ENCODE measurements at regions not wholly inside any gene's neighbourhood (a gene's known extent, or its start where the extent isn't known, plus 50 kb on each side); places are given as distances from the start of the nearest gene placed in this dataset.
"Not testable (repeated sequence)": the region's sequence is repeated elsewhere in the genome, so short reads cannot be mapped to it uniquely, and the experiment has no call there.

- no peak for DNase-seq (ENCODE audit: low read depth, low spot score)
Observed at GRCh38 chr3:72279068-72279604, 494.2 kb upstream of the PROK2 start.

DNA sequence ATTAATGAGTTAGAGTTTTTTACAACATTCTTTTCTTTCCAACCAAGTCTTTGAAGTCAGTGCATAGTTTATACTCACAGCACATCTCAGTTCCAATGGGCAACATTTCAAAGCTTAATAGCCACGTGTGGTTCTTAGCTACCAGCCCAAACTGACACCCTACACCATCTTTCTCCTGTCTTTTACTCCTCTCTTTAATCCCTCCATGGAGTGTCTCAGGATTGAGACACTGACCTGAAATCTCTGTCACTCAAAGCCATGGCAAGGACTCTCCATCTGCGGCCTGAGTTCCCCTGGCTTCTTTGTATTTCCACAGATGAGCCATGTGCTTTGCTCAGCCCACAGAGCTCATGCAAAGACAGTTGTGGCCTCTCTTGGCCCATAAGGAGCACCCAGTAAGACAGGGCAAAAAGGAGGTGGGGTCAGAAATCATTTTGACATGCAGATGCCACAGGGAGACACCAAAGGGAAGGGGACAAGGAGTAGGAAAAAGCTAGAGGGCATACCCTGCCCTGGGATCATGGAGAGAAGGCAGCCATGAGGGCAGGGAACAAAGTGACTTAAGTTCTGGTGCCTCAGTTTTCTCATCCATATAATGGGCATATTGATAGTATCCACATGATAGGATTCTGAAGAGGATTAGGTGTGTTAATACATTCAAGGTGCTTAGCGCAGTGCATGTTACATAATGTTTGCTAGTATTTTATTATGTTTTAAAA, 493.6 kb upstream of the PROK2 start:
- DNase-seq (ENCODE audit: low read depth, low spot score), result no peak

DNA sequence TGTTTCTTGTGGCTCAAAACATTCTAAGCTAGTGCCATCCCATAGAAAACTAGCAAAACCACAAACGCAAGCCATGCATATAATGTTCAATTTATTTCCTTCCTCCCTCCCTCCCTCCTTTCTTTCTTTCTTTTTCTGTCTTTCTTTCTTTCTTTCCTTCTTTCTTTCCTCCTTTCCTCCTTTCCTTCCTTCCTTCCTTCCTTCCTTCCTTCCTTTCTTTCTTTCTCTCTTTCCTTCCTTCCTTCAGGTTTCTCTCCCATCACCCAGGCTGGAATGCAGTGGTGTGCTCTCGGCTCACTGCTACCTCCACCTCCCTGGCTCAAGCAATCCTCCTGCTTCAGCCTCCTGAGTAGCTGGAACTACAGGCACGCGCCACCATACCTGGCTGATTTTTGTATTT, 492.8 kb upstream of the PROK2 start:
- DNase-seq (ENCODE audit: low read depth, low spot score), result no peak

DNA sequence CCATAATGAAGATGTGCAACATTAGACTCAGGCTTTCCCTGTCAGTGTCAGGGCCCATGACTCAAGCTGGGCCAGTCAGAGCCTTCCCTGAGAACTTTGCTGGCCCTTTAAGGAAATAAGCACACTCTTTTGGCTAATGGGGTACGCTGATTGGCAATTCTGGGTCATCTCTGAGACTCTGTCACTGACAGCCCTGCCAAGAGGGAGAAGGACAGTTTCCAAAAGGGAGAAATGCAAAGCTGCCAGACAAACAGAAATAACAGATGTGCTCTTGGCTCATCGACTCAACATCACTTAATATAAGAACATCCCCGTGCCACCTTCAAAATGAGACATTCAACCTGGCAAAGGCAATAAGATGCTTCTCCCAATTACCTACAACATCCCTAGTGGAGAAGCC, 491.9 kb upstream of the PROK2 start:
- DNase-seq (ENCODE audit: low read depth, low spot score), result no peak

GRCh38 chr3:72275331-72275751, 490.4 kb upstream of the PROK2 start:
- no peak for DNase-seq (ENCODE audit: low read depth, low spot score)

GRCh38 chr3:72274493-72275330, 489.8 kb upstream of the PROK2 start:
- no peak for DNase-seq (ENCODE audit: low read depth, low spot score)

GRCh38 chr3:72273615-72274014, 488.7 kb upstream of the PROK2 start:
- DNase-seq (ENCODE audit: low read depth, low spot score), result peak; percentile 35

GRCh38 chr3:72272356-72272755, 487.4 kb upstream of the PROK2 start:
- DNase-seq (ENCODE audit: low read depth, low spot score), result no peak

DNA sequence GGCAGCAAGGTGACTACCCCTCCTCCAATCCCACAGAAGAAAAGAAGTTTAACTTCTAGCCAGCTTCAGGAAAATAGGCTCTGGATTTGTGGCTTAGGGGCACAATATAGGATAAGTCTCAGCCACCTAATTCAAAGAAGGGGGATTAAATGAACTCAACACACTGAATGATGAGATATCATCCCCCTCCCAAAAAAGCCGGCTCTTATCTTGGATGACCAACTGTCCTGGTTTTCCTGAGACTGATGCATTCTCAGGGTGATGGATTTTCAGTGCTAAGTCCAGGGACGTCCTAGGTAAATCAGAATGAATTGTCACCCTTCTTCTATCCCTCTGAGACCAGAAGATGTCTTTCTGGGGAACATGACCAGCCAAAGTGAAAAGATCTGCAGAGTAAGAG, 487.0 kb upstream of the PROK2 start:
- DNase-seq (ENCODE audit: low read depth, low spot score), result no peak

DNA sequence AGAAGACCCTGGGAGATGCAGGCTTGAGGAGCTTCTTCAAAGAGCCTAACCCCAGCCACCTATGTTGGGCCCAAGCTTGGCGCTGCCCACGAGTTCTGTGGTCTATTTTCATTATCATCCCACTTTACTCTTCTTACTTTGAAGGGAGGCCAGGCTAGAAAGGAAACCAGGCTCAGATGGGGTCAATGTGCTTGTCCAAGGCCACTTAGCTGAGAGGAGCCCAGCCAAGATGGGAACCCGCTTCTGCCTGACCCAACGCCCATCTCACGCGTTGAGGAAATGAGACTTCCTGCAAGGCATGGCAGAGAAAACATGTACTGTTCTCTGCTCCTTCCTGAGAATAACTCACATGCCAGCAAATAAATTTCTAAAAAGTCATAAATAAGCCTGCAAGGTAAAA, 486.3 kb upstream of the PROK2 start:
- no peak for DNase-seq (ENCODE audit: low read depth, low spot score)

GRCh38 chr3:72270730-72271129, 485.8 kb upstream of the PROK2 start:
- DNase-seq (ENCODE audit: low read depth, low spot score), result no peak

- DNase-seq (ENCODE audit: low read depth, low spot score), result no peak
Observed at GRCh38 chr3:72270072-72270681, 485.2 kb upstream of the PROK2 start.

- no peak for DNase-seq (ENCODE audit: low read depth, low spot score)
Observed at GRCh38 chr3:72269475-72269874, 484.5 kb upstream of the PROK2 start.

DNA sequence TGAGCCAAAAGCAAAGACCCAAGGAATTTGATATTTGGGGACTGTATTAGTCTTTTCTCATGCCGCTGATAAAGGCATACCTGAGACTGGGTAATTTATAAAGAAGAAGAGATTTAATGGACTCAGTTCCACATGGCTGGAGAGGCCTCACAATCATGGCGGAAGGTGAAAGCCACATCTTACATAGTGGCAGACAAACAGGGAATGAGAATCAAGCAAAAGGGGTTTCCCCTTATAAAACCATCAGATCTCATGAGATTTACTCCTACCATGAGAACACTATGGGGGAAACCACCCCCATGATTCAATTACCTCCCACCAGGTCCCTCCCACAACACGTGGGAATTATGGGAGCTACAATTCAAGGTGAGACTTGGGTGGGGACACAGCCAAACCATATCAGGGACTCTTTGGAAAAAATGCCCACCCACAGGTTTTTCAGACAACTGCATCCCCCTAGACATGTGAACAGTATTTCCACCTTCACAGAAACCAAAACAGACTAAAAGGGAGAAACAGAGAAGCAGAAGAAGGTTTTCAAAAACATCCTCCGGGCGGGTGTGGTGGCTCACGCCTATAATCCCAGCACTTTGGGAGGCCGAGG, 482.1 kb upstream of the PROK2 start:
- DNase-seq (ENCODE audit: low read depth, low spot score), result not testable (repeated sequence)

- DNase-seq (ENCODE audit: low read depth, low spot score), result no peak
Observed at GRCh38 chr3:72266016-72266370, 481.0 kb upstream of the PROK2 start.

GRCh38 chr3:72265256-72266015, 480.5 kb upstream of the PROK2 start:
- DNase-seq (ENCODE audit: low read depth, low spot score), result no peak

DNA sequence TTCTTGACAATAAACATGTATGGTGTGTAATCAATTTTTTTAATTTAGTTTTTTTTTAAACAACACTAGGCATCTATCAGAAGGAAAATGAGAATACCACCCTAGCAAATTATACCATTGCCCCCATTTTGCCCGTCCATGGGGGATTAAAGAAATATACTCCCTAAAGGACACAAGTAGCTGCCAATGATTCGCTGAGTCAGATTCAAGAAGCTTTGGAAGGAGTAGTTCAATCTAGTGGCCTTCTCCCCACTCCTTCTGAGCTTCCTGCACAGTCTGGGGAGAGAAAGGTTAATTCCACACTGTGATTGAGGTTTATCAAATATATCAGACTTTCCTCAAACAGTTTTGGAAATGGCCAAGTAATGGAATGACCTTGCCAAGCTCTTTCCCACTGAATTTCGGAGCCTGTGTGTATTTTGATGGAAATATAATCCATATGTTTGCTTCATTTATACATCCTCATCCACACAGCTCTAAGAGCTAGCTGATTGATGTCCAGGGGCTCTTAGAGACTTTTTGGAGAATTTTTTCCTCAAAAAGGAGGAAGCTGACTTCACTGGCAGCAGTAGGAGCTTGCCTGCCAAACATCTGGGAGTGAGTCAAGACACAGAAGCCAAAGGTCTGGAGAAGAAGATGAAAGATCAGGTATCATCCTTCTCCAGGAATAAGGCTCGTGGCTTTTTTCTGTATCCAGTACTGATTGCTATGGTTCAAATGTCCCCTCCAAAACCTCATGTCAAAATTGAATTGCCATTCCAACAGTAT, 478.5 kb upstream of the PROK2 start:
- DNase-seq (ENCODE audit: low read depth, low spot score), result no peak

DNA sequence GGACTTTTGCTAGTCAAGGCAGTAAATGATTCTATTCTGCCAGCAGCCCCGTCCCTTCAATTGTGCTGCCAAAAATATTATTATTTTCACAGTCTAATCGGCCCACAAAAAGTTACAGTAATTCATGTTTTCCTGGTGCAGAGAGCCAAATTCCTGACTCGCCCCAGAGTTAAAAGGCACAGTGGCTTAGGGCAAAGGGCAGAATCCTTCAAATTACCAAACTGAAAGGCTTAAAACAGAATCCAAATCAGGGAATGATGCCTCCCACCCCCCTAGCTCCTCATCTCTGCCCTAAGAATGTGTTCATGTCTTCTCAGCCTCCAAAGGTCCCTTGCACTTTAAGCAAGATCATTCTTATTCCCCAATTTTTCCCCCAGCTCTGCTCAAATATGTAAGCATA, 477.8 kb upstream of the PROK2 start:
- DNase-seq (ENCODE audit: low read depth, low spot score), result no peak

DNA sequence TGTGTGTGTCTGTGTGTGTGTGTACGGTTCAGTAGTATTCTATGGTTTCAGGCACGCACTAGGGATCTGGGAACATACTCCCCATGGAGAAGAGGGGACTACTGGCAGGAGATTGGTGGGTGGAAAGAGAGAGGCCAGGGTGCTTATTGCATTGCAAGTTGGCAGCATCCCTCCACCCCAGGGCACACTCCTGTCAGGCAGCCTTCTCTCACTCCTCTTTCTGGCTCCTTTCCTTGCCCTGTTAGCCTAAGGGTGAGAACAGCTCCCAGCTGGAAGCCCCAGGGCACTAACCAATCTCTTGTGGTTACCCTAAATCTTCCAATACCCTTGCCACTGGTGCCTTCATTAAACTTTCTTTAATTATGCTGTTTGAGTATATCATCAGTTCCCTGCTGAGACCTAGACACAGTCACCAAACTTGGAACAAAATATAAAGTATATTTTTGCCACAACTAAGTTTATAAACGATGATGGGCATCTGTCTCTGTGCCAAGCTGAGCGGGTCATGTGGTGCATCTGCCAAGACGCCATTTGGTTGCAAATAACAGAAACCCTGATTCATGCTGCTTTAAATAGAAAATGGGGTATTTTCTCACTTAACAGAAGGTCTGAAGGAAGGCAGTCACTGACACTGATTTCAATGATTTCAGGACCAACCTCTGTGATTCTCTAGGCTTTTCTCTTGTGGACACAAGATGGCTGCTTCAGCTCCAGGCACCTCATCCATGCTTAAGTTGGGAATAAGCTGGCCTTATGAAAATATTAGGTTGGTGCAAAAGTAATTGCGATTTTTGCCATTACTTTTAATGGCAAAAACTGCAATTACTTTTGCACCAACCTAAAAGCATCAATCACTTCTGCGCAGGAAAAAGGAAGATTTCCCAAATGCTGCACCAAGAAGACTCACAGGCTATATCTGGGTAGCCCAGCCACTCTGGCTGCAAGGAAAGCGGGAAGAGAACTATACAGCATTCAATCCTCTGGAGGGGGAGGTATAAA, 476.9 kb upstream of the PROK2 start:
- DNase-seq (ENCODE audit: low read depth, low spot score), result no peak

- no peak for DNase-seq (ENCODE audit: low read depth, low spot score)
Observed at GRCh38 chr3:72260588-72260910, 475.6 kb upstream of the PROK2 start.
